OCI-LY1 (cell line): ENCODE measurements at regions not wholly inside any gene's neighbourhood (a gene's known extent, or its start where the extent isn't known, plus 50 kb on each side); places are given as distances from the start of the nearest gene placed in this dataset.

Experiments
- CTCF ChIP-seq: fragments of 200-600 bp; sonication (generic), shearing (Covaris generic); IDR thresholded peaks from 2 replicates; pipeline ENCODE4 v1.5.1; 2017; ENCODE audit warnings: mild to moderate bottlenecking, antibody characterized with exemption, low read length, moderate library complexity, mixed read lengths
- EZH2 ChIP-seq: fragments of 200-600 bp; sonication (generic), shearing (Covaris generic); IDR thresholded peaks from 2 replicates; pipeline ENCODE4 v1.8.0; 2017; ENCODE audit warnings: borderline replicate concordance, mixed run types, mild to moderate bottlenecking, antibody characterized with exemption, low read length, moderate library complexity, mixed read lengths

DNA sequence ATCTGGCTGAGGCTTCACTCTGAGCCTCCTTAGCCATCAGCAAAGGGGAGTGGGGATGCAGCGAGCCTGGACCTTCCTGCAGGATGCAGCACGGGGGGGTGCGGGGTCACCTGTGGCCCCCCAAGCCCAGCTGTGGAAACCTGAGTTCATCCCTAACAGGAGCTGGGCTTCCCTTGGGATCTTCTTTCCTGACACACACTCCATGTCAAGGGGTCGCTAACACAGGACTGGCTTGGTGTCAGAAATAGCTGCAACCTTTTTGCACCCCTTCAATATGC lies 174.7 kb downstream of the RTP5 start:
- TF ChIP-seq CTCF (no peak), EZH2 (no peak)
